ENCODE measurements at regions not wholly inside any gene's neighbourhood (a gene's known extent, or its start where the extent isn't known, plus 50 kb on each side); places are given as distances from the start of the nearest gene placed in this dataset.

DNA sequence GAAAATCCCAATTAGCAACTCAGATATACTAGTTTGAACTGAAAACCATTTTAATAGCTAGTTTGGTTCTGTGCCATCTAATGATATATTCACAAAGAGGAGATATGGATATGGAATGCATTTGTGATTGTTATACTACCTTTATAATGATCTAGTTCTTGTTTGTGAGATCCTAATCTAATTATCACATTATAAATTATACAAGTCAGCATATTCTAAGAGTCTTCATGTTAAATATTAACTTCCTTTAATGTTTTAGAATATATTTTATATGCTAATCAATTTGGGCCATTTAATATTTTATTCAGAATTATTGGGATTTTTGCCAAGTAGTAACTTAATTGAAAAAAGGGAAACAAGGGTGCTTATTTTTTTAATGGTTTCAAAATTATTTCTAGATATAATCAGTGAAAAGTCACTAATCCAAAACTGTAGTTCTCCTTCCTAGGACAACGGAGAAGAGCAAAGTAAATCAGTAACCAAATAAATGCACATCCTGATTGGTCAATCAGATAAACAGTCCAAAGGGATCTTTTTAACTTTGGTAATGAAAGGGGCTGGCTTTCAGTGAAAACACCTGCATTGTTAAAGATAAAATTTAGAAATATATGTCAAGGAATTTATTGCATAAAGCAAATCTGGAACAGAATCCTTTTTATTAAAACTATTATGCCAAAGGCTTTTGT lies 173.9 kb upstream of the MEOX2 start:
- Mint-ChIP-seq H3K4me3 (no peak overlapping the region), H3K4me1 (ENCODE audit: low read depth) (peaks cover 33% of the 10 kb centered on the region), H3K36me3 (ENCODE audit: low read depth) (no peaks in the 10 kb centered on the region; the same call in none of the 2 replicates), H3K27me3 (ENCODE audit: insufficient read depth) (peaks cover 6% of the 10 kb centered on the region; the same call in 1 of the 2 replicates), H3K9me3 (no peaks in the 10 kb centered on the region; the same call in 1 of the 2 replicates), H3K27ac (no peak overlapping the region)
- DNase-seq: no peak
- TF ChIP-seq, protein P1, sequence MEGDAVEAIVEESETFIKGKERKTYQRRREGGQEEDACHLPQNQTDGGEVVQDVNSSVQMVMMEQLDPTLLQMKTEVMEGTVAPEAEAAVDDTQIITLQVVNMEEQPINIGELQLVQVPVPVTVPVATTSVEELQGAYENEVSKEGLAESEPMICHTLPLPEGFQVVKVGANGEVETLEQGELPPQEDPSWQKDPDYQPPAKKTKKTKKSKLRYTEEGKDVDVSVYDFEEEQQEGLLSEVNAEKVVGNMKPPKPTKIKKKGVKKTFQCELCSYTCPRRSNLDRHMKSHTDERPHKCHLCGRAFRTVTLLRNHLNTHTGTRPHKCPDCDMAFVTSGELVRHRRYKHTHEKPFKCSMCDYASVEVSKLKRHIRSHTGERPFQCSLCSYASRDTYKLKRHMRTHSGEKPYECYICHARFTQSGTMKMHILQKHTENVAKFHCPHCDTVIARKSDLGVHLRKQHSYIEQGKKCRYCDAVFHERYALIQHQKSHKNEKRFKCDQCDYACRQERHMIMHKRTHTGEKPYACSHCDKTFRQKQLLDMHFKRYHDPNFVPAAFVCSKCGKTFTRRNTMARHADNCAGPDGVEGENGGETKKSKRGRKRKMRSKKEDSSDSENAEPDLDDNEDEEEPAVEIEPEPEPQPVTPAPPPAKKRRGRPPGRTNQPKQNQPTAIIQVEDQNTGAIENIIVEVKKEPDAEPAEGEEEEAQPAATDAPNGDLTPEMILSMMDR (IDR thresholded peaks at IDR 0.05): no peak

DNA sequence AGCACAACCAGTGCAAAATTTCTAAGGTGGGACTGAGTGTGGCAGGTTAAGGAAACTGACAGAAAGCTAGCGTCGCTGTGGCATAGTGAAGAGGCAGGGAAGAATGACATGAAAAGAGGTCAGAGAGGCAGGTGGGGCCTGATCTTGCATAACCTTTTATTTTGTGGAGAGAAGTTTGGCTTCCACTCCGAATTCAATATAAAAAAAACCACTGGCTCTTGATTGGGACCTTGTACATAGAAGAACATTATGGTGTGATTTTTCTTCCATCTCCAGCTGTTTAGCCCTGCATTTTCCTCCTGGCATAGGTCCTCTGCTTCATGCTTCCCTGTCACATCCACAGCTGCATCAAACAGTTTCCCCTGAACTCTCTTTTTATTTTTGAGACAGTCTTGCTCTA lies 170.5 kb upstream of the MEOX2 start:
- Mint-ChIP-seq H3K27ac (no peak overlapping the region), H3K9me3 (no peaks in the 10 kb centered on the region; the same call in 1 of the 2 replicates), H3K4me3 (no peak overlapping the region), H3K27me3 (ENCODE audit: insufficient read depth) (peaks cover 3% of the 10 kb centered on the region; the same call in 1 of the 2 replicates), H3K36me3 (ENCODE audit: low read depth) (no peaks in the 10 kb centered on the region; the same call in 1 of the 2 replicates), H3K4me1 (ENCODE audit: low read depth) (peaks cover 31% of the 10 kb centered on the region)
- DNase-seq: no peak
- TF ChIP-seq, protein P1 (IDR thresholded peaks at IDR 0.05): no peak

DNA sequence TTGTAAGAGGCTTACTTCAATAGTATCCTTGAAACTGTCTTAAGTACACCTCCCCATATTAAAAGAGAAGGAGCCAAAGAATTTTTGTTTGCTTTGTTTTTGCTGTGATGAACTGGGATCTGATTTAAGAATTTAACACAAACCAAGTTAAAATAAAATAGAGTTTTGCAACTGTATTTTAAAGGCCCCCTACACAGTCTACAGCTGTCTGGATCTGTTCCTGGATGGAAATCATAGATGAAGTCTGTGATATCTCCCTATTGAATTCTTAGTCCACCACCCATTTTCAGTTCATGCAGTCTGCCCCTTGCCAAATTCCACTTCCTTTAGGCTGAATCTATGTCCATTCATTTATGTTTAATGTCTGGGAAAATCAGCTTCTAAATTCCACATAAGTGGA lies 169.8 kb upstream of the MEOX2 start:
- no peak for DNase-seq
- TF ChIP-seq, protein P1 (IDR thresholded peaks at IDR 0.05): no peak

DNA sequence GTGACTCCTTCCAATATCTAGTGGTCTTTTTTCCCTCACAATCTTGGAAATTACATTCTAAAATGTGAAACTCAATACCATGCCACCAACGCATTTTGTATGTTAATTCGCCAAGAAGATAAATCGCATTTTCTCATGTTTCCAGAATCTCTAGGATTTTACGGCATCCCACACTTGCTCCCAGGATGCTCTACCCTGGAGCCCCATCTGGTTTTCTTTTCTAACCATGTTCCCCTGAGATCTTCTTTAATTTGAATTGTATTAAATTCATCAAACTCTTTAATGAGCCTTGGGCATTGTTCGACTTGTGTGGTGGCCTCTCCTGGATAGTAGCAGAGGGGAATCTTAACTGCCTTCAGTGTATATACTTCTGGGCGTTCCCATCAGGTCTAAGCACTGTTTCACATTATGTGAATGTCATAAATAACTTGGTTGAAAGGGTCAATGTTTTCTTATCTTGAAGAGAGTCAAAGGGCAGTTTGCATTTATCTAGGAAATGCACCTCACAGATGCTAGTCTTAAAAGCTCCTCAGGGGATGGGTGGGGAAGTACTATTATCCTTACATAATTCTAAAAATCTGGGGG lies 169.1 kb upstream of the MEOX2 start:
- DNase-seq: no peak
- H3K36me3 Mint-ChIP-seq (ENCODE audit: low read depth): no peaks in the 10 kb centered on the region; the same call in 1 of the 2 replicates
- H3K27me3 Mint-ChIP-seq (ENCODE audit: insufficient read depth): peaks cover 3% of the 10 kb centered on the region; the same call in 1 of the 2 replicates
- peaks cover 40% of the 10 kb centered on the region for H3K4me1 Mint-ChIP-seq (ENCODE audit: low read depth)
- TF ChIP-seq, protein P1 (IDR thresholded peaks at IDR 0.05): no peak
- no peak overlapping the region for H3K4me3 Mint-ChIP-seq
- no peaks in the 10 kb centered on the region; the same call in 1 of the 2 replicates for H3K9me3 Mint-ChIP-seq
- no peak overlapping the region for H3K27ac Mint-ChIP-seq

More for the DNA sequence above, 169.8 kb upstream of the MEOX2 start:
- Mint-ChIP-seq H3K27me3 (ENCODE audit: insufficient read depth) (peaks cover 3% of the 10 kb centered on the region; the same call in 1 of the 2 replicates), H3K4me3 (no peak overlapping the region), H3K9me3 (no peaks in the 10 kb centered on the region; the same call in 1 of the 2 replicates), H3K4me1 (ENCODE audit: low read depth) (peaks cover 35% of the 10 kb centered on the region), H3K36me3 (ENCODE audit: low read depth) (no peaks in the 10 kb centered on the region; the same call in 1 of the 2 replicates), H3K27ac (no peak overlapping the region)

DNA sequence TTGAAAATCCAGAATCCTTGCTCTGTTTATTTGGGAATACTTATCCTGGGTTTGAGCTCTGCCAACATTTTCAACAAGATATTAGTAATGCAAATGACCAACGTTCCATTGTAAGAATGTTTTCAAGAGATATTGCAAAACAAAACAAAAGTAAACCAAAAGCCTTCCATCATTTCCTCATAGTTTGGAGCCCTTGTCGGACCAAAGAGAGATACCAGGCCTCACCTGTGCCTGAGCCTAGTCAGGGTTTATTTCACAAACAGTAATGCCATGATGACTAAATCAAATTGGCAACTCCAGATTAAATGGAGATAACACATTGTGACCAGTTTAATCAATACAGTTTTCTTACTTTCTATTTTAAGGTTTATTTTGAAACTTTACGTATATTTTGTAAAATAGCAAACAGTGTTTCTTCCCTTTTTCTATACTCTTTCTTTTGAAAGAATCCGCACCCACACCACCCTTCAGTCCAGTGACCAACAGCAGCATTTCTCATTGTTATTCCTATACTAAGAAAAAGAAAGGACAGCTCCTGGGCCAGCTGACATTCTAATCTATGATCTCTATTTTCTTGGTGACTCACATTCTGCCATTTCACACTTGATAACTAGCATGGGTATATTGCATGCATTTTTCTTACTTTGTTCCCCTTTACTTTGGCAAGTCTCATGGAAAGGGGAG lies 168.5 kb upstream of the MEOX2 start:
- Mint-ChIP-seq H3K4me3 (no peak overlapping the region), H3K4me1 (ENCODE audit: low read depth) (peaks cover 40% of the 10 kb centered on the region), H3K36me3 (ENCODE audit: low read depth) (no peaks in the 10 kb centered on the region; the same call in 1 of the 2 replicates), H3K9me3 (no peaks in the 10 kb centered on the region; the same call in 1 of the 2 replicates), H3K27ac (no peak overlapping the region), H3K27me3 (ENCODE audit: insufficient read depth) (peaks cover 3% of the 10 kb centered on the region; the same call in 1 of the 2 replicates)
- TF ChIP-seq, protein P1 (IDR thresholded peaks at IDR 0.05): no peak
- DNase-seq: peak; percentile 24

All from HFFc6 (cell line).